GM19455 (cell line): ENCODE measurements at regions not wholly inside any gene's neighbourhood (a gene's known extent, or its start where the extent isn't known, plus 50 kb on each side); places are given as distances from the start of the nearest gene placed in this dataset.
"Not testable (repeated sequence)": the region's sequence is repeated elsewhere in the genome, so short reads cannot be mapped to it uniquely, and the experiment has no call there.

Experiments used
- ATAC-seq: cut with Tn5 transposase; IDR thresholded peaks from one replicate; pipeline ENCODE4 v1.9.1; 2021; ENCODE audit not compliant: unreplicated experiment

DNA sequence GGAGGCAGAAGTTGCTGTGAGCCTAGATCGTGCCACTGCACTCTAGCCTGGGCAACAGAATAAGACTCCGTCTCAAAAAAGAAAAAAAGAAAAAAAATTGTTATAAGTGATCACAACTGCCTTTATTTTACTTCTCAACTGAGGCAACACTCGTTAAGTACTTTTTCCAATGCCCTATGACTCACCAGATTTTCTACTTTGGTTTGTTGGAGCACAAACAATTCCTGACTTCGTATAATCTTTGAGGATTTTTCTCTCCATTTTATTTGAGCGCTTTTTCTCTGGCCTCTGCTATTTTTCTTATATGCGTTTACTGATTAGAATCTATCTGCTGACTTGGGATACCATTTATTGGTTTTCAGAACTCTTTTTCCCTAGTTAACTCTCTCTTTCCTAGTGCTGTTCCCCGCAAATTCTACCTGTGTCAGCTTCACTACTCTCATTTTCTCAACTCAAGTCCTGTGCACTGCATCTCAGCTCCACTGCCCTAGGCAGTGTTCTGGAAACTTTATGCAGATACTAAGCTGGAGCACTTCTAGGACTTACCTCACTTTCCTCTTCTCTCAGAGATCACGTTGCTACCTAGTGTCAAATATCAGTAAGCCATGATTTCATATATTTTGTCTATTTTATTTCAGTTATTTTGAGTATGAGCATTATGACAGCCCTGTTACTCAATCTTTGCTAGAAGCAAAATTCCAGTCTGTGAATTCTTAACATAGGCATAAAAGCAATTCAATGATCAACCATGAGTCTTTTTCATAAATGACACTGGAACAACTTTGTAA is 1120.1 kb upstream of the CITED2 start:
- no peak for ATAC-seq

DNA sequence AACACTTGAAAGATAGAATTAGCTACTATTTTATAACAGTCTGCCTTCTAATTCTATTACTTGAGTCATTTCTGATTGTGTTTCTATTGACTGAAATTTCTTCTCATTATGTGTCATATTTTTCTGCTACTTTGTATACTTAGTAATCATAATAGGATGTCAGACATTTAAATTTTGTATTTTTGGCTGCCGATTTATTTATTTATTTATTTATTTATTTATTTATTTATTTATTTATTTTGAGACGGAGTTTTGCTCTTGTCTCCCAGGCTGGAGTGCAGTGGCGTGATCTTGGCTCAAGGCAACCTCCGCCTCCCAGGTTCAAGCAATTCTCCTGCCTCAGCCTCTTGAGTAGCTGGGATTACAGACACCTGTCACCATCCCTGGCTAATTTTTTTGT is 1119.0 kb upstream of the CITED2 start:
- not testable (repeated sequence) for ATAC-seq

DNA sequence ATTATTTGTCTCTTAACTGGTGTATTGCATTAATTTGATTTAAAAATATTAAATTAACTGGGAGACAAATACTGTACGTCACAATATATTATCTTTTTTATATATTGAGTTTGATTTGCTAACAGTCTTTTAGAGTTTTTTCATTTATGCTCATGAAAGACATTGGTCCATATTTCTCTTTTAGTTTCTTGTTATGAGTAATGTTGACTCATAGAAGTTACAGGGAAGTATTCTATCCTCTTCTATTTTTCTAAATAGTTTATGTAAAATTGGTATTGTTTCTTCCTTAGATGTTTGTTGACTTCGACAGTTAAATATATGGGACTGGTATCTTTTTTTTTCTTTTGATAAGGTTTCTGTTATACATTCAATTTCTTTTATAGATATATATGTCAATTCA is 1115.6 kb upstream of the CITED2 start:
- no peak for ATAC-seq

DNA sequence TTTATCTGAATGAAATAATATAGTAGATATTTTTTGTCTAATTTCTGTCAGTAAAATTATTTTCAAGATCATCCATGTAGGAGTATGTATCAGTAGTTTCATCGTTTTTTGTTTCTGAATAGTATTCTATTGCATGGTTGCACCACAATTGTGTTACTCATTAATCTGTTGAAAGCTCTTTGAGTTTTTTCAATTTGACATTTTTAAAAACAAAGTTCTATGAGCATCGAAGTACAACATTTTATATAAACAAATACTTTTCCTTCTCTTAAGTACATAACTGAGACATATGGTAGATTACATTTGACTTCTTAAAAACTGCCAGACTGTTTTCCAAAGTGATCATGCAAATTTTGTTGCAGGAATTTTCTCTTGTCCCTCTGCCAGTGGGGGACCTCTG is 1113.1 kb upstream of the CITED2 start:
- ATAC-seq = no peak

DNA sequence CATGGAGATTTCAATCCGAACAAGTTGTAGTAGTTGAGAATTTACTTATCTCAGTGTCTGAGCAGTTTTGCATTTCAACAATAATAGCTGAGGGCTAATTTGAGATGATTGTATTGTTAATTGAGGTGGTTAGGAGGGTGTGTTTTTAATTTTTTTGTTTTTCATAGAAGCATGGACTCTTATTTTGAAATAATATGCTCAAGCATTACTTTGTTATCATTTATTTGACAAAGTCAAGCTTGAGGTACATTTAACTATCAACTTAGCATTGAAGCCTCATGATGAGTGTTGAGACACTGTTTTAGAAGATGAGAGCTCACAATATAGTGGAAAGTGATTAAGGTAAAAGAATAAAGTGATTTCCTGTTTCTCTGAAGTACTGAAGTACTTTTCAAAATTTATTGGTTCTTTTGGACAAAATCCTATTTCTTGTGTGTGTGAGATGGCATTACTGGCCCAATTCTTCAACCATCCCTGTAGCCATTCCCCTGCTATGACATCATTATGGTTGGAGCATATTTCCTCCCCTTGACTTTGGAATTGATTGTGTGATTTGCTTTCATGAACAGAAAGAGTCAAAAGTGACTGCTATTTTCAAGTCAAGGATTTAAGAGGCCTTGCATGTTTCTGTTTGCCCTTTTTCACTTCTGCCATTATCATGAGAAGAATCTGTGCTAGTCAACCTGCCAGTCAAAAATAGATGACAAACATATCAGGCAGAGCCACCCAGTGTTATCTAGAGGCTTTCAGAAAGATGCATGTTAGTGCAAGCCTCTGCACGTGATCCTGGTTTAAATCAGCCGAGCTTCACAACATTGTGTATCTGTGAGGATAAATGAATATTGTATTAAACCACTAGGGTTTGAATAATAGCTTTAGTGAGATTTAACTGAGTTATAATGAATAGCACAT is 1112.3 kb upstream of the CITED2 start:
- ATAC-seq = no peak

DNA sequence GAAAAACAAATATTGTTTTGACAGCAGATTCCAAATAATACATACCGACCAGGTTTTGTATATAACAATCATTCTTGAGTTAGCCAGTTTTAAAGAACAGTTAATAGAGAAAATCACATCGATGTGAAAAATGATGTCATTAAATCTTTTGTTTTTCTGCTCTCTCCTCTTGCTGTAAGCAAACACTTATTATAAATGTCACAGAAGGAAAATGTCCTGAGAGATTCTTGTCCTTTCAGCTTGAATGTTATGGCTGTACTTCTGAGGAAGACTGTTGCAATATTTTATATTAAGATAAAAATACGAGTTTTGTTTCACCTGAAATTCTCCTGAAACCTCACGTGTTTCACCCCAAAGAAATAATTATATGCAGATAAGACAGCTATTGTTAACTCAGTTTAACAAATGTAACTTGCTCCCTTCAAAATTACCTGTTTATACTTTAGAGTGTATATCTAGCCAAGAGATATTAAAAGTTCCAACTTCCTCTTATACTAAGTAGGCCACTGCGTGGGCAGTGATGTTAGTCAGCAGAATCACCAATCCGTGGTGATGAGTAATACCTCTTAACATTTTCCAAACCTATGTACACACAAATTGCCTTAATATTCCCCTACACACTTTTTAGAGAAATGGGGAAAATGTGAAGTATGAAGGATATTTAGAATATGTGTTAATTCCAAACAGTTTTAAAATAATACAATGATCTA is 1111.4 kb upstream of the CITED2 start:
- ATAC-seq = no peak

DNA sequence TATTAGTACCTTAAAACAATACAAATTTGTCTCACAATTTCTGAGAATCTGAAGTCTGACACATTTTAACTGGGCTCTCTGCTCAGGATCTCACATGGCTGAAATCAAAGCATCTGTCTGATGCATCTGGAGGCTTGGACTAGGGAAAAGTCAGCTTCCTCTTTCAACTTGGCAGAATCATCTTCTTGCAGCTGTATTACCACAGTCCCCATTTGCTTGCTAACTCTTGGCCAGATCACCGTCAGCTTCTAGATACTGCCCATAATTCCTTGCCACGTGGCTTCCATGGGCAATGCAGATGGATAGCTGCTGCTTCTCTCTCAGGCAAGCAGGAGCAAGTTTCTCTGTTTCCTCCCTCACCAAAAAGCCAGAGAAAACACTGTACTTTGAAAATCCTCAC is 1106.4 kb upstream of the CITED2 start:
- no peak for ATAC-seq

DNA sequence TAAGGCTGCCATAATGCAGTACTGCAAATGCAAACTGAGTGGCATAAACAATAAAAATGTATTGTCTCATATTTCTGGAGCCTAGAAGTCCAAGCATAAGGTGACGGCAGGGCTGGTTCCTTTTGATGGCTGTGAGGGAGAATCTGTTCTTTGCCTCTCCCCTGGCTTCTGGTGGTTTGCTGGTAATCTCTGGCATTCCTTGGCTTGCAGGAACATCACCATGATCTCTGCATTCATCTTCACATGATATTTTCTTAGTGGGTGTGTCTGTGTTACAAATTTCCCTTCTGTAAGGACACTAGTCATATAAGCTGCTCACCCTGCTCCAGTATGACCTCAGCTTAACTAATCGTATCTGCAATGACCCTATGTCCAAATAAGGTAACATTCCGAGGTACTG is 1104.2 kb upstream of the CITED2 start:
- no peak for ATAC-seq

DNA sequence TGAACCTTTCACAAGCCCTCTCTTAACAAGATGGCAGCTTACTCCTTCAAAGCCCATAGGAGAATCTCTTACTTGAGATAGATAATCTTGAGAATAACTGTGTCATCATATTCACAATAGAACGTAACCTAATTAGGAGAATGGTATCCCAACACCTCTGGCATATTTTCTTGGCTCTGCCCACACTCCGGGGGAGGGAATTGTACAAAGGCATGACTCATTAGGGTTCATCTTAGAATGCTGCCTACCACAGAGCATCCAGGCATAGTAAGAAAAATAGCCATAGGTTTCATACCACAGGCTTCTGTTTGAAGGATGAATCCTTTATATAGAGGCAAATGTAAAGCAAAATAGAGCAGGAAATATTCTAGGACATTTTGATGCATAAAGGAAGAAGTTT is 1100.6 kb upstream of the CITED2 start:
- ATAC-seq = no peak

DNA sequence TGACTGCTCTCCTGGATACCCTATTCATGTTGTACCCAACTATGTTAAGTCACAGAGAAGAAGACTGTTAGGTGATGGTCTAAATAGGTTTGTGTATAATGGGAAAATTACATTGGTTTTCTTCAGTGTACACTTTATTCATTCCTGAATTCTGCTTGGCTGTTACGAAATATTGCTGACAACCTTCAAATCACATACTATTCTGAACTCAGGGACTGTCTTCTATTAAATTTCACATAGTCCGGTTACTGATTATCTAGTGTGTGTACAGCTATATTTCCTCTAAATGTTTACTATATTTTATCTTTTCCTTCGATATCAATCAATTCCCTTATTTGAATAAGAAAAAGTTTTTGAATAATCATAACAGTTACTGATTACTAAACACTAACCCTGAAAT is 1090.3 kb upstream of the CITED2 start:
- ATAC-seq = no peak

DNA sequence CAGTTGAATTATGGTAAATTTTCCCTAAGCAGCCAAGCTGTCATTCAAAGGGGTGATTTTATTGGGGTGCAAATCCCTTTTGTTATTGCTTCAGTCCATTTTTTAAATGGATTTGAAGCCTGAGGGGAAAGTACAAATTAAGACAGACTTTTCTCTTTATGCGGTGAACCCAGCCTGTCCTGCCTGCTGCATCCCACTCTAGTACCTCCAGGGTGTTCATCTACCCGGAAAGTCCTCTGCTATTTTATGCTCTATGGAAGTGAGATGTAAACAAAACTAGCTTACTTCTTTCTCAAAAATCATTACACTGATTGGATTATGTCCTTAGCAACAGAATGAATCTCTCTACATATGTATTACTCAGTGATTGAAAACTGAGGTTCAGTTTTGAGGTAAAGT is 1088.9 kb upstream of the CITED2 start:
- ATAC-seq = no peak

DNA sequence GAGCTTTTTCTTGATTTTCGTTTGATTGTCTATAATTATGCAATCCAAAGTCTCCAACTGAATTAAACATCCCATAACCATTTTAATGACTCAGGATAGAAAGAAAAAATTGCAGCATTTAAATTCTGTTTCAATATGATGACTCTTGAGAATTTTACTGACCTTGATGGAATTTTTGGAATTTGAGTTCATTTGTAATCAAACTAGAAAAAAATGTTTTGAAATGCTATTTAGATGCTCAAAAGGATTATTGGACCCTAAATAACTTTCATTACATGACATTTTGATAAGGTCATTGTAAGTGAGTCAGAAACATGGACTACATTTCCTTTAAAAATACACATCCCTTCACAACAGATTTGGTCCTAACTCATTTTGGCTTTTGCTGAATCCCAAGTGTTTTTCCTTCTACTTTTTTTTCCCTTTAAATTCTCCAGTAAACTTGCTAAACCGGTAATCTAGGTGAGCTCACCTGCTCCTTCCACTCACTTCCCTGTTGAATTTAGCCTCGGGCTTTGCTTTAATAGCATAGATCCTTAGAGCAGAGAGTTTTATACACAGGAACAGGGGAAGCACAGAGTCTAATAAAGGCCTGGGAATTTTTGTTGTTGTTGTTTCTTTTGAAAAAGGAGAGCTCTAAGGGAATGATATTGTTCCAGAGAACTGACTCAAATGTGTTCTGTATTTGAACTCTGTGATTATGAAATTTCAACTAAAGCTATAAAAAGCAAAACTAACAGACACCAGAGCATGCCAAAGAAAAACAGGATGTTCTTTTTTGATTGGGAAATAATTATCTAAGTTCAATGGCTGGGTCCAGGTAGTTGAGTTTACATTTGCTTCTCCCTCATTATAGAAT is 1088.2 kb upstream of the CITED2 start:
- ATAC-seq = no peak

DNA sequence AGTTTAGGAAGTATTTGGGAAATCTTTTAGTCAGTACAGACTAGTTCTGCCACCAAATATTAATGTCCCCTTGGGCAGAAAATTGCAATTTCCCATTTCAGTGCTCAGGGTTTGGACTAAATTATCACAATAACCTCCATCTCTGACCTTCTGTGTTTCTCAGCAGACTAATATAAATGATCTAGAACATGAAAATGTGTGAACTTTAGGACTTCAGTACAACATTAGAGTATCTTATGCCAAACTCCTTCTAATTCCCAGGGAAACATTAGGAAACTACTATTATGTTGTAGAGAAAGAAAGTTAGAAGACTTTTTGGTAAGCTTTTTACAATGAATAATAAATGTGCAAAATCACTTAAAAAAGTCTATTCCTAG is 1087.6 kb upstream of the CITED2 start:
- ATAC-seq = no peak

DNA sequence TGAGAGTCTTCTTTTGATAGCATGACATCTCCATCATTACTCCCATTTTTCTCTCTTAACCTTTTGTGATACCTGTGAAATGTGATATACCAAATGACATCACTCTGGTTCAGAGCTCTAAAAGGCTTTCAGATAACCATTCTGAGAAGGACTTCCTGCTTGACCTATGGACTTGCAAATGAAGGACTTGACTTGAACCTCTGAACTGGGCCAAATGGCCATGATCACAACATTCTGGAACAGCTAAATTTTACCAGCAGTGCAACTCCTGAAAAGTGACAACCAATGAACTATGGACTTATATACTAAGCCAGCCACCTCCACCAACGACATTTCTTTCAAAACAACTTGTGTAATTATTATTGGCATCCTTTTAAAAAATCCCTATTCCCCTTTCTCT is 1085.8 kb upstream of the CITED2 start:
- ATAC-seq = no peak

DNA sequence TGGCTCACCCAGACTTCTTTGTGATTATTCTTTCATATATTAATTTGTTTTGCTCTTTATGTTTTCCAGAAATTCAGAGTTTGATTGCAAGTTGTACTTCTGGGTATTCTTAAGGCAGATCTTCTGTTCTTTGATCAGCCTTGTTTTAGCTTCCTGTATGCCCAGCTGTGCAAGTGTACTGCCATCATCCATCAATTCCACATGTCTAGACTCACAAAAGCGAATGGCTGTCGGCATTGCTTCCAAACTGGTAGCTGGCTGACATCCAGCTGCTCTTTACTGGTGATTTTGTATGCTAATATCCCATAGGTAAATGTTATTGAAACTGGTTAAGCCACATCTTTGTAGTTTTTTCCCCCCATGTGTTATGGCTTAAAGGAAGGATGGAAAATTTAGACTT is 1084.8 kb upstream of the CITED2 start:
- no peak for ATAC-seq

DNA sequence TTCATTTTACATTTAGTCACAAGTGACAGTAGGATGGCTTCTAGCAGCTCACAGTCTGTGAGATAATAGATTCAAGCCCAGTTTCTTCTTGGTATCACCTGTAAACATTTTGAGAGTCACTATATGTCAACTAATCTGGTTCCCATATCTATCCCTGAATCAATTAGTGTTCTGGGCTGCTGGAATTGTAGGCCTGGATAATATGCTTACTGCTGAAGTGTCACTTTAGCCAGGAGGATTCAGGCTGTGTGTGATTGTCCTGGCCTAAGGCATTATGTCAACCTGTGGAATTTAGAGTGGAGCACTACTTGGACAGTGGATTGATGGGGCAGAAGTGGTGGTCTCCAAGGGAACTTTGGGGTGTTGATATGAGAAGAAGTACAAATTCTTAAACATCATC is 1071.8 kb upstream of the CITED2 start:
- ATAC-seq = no peak

DNA sequence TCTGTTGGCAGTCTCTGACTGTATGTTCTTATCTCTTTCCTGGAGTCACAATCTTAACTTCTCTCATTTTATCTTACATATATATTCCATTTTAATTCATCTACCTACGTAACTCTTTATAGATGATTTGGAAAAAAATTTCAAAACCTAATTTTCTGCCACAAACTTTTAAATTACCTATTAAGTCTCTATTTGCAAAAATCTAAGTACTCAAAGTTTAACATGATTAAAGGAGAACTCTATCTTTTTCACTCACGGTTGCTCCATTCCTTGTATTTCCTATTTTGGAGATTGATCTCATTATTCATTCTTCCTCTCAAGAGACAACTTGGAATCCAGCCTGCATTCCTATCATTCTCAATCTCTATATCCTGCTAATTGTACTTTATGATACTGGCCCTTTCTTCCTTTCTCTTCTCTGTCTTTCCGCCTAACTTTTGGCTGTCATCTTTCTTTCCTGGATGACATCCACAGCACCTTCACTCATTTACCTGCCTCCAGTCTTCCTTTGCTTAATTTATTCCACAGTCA is 1071.1 kb upstream of the CITED2 start:
- no peak for ATAC-seq

DNA sequence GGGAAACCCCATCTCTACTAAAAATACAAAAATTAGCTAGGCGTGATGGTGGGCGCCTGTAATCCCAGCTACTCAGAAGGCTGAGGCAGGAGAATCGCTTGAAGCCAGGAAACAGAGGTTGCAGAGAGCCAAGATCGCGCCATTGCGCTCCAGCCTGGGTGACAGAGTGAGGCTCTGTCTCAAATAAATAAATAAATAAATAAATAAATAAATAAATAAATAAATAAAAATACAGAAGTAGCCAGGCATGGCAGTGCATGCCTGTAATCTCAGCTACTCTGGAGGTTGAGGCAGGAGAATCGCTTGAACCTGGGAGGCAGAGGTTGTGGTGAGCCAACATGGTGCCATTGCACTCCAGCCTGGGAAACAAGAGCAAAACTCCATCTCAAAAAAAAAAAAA is 1068.7 kb upstream of the CITED2 start:
- ATAC-seq = not testable (repeated sequence)

DNA sequence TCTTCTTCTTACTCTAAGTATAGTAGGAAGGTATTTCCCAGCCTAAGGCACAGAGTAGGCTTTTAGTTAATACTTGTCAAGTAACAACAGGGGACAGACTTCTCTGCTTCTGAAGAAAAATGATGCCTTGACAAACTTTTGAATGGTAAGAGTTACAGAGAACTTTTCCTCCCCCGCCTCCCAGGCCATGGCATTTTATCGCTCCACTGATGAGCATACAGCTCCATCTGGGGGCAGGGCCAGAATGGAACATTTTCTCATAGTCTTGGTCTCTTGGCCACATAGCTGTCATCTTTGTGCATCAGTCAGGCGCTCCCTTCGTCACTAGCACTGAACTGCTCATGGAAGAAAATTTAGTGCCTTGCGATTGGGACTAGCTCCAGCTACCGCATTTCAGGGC is 1066.8 kb upstream of the CITED2 start:
- ATAC-seq = no peak

DNA sequence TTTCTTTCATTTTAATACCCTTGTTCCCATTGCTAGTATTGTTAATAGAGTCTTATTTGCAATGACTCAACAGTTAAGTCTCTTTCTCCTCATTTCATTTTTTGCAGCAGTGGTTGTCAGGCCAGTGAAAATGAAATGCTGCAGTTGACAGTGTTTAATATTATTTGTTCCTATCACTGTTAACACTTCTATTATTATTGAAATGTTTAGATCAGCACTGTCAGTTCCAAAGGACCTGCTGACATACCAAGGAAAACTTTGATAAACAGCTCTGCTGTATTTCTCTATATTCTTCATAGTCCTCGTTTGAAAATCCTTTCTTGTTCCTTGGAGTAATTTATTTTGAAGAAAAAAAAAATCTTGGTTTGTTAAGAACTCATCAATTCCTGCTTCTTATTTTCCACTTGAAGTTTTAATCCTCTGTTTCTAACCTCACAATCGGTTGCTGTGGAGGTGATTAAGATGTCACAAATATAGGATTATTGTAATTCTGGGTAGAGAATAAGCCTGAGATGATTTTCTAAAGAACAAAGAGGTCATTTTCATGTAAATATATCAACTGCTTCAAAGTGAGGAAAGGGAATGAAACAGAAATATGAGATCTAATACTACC is 1065.9 kb upstream of the CITED2 start:
- ATAC-seq = no peak
